Testis (tissue), 2 donors: ENCODE measurements at regions not wholly inside any gene's neighbourhood (a gene's known extent, or its start where the extent isn't known, plus 50 kb on each side); places are given as distances from the start of the nearest gene placed in this dataset.

ENCODE experiments used
- POLR2A ChIP-seq: fragments of 450-650 bp; IDR thresholded peaks from one replicate; pipeline ENCODE4 v1.6.1; 2017; ENCODE audit warnings: antibody characterized with exemption, mild to moderate bottlenecking, moderate library complexity
- TF ChIP-seq, protein P1 (sequence below), 3 experiments: fragments of 450-650 bp in 2 of 3; fragments of 200-600 bp in 1 of 3; sonication (generic) in 1 of 3; IDR thresholded peaks; one replicate each; pipeline ENCODE4 v1.5.1; 2016 to 2019; ENCODE audit warnings: antibody characterized with exemption in 3 of 3, mild to moderate bottlenecking in 2 of 3, moderate library complexity in 1 of 3

DNA sequence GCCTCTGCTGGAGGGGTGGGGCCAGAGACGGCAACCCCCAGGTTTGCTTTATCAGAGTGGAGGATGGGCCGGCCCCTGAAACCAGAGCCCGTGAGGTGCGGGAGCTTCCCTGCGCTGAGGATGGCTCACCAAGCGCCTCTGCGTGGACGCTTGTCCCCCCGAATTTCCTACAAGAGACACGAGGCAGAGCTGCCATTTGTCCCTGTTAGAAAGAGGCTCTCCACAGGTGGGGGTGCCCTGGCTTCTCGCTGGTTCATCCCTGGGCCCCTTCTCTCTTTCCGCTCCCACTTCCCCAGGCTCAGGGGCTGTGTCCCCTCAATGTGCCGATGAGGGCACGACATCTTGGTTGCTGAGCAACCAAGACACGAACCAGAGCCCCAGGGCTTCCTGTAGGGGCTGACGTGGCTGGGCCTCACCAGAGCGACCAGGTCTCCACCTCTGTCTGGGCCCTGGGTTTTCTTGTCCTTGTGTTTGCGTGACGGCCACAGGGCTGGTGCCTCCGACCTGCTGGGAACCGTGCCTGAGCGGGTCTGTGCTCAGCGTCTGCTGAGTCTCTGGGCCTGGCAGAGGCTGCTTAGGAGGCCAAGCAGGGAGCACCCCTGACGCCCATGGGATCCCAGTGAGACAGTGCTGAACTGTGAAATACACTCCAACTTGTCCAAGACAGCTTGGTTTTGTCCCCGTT is 119.6 kb upstream of the COL5A1 start:
- TF ChIP-seq, protein P1, sequence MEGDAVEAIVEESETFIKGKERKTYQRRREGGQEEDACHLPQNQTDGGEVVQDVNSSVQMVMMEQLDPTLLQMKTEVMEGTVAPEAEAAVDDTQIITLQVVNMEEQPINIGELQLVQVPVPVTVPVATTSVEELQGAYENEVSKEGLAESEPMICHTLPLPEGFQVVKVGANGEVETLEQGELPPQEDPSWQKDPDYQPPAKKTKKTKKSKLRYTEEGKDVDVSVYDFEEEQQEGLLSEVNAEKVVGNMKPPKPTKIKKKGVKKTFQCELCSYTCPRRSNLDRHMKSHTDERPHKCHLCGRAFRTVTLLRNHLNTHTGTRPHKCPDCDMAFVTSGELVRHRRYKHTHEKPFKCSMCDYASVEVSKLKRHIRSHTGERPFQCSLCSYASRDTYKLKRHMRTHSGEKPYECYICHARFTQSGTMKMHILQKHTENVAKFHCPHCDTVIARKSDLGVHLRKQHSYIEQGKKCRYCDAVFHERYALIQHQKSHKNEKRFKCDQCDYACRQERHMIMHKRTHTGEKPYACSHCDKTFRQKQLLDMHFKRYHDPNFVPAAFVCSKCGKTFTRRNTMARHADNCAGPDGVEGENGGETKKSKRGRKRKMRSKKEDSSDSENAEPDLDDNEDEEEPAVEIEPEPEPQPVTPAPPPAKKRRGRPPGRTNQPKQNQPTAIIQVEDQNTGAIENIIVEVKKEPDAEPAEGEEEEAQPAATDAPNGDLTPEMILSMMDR (IDR thresholded peaks at IDR 0.05) = no peak
- no peak for TF ChIP-seq POLR2A
